ENCODE measurements at regions not wholly inside any gene's neighbourhood (a gene's known extent, or its start where the extent isn't known, plus 50 kb on each side); places are given as distances from the start of the nearest gene placed in this dataset.

DNA sequence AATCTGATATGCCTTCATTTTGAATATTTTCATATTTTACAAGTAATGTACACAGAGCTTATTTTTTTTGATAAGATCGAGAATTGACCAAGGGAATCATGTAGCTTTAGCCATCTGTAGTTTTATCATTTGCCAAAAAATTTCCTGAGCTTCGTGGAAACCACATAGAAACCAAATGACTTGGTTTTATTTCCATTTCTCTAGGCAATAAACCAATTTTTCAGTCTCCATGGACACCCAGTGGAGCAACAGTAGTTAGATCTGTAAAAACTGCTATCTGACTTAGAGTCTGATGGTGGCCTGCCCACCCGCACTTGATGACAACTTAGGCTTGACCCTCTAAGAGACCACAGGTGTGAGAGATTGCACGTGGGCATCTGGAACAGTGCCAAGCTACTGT is 127.8 kb upstream of the CDK6 start:
- no peak overlapping the region for H3K4me3 ChIP-seq (ENCODE audit: low read depth, low read length, poor library complexity, severe bottlenecking)
- H3K79me2 ChIP-seq (ENCODE audit: insufficient read depth, low read depth, low read length) = no peaks in the 10 kb centered on the region
- POLR2A ChIA-PET = interaction anchor here (0.6 to 1.0 kb wide), 5 partner anchors 11 to 1114 kb away, joined by 3 to 4 read pairs (median 3); no protein-coding TSS in a partner anchor
- no peaks in the 10 kb centered on the region for H4K20me1 ChIP-seq (ENCODE audit: insufficient read depth, low read length)
- TF ChIP-seq CTCF (conservative IDR thresholded peaks at IDR 0.05; ENCODE audit: low read length) (no peak), EZH2phosphoT487 (IDR thresholded peaks at IDR 0.05; ENCODE audit: borderline replicate concordance, low read depth, low read length) (no peak)
- DNase-seq (ENCODE audit: low spot score) = no peak
- H2AFZ ChIP-seq (ENCODE audit: low read length) = no peak overlapping the region
- no peaks in the 10 kb centered on the region for H3K36me3 ChIP-seq (ENCODE audit: insufficient read depth, low read length)
- CTCF ChIA-PET (ENCODE audit: unreplicated experiment) = no interaction called here
- no peaks in the 10 kb centered on the region for H3K9me2 ChIP-seq (ENCODE audit: insufficient read depth, low read length)
- intact Hi-C loops (cut with micrococcal nuclease; ENCODE audit: unreplicated experiment) = no loop called here
- H3K4me1 ChIP-seq (ENCODE audit: insufficient read depth, low read length, poor library complexity, severe bottlenecking) = no peaks in the 10 kb centered on the region
- H3K9me3 ChIP-seq (ENCODE audit: low read length) = no peaks in the 10 kb centered on the region
- BruUV-seq (replicated peaks) = no TSS peak
- H3K27ac ChIP-seq (ENCODE audit: low read depth, low read length, poor library complexity, severe bottlenecking) = no peak overlapping the region
- no peak overlapping the region for H3K4me2 ChIP-seq (ENCODE audit: low read length)

DNA sequence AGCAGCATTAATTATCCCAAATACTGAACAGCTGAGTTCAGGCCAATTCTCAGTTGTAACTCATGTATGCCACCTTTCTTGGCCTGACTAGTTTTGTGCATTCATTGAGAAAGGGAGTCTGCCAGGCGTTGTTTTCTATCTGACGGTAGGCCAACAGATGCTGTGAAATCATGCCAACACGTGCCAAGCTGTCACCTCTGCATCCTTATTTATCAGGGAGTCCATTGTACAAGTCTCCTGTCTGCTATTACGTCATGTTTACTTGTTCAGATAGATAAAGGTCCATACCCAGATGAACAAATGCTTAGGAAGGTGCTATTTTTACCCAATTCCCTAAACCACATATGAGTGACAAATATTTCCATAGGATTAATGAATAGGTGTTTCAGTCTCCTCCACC is 127.2 kb upstream of the CDK6 start:
- Histone ChIP-seq H4K20me1 (ENCODE audit: insufficient read depth, low read length) (no peaks in the 10 kb centered on the region), H3K9me2 (ENCODE audit: insufficient read depth, low read length) (no peaks in the 10 kb centered on the region), H3K4me1 (ENCODE audit: insufficient read depth, low read length, poor library complexity, severe bottlenecking) (no peaks in the 10 kb centered on the region), H3K4me3 (ENCODE audit: low read depth, low read length, poor library complexity, severe bottlenecking) (no peak overlapping the region), H3K27ac (ENCODE audit: low read depth, low read length, poor library complexity, severe bottlenecking) (no peak overlapping the region), H3K36me3 (ENCODE audit: insufficient read depth, low read length) (no peaks in the 10 kb centered on the region), H3K4me2 (ENCODE audit: low read length) (no peak overlapping the region), H3K79me2 (ENCODE audit: insufficient read depth, low read depth, low read length) (no peaks in the 10 kb centered on the region), H2AFZ (ENCODE audit: low read length) (no peak overlapping the region), H3K9me3 (ENCODE audit: low read length) (no peaks in the 10 kb centered on the region)
- DNase-seq (ENCODE audit: low spot score) = no peak
- intact Hi-C loops (cut with micrococcal nuclease; ENCODE audit: unreplicated experiment) = no loop called here
- ChIA-PET CTCF (ENCODE audit: unreplicated experiment) (no interaction called here), POLR2A (interaction anchor here (0.7 to 1.3 kb wide), 3 partner anchors 9 to 12 kb away, joined by 3 to 4 read pairs (median 3); no protein-coding TSS in a partner anchor)
- no peak for TF ChIP-seq CTCF (conservative IDR thresholded peaks at IDR 0.05; ENCODE audit: low read length)
- TF ChIP-seq EZH2phosphoT487 (IDR thresholded peaks at IDR 0.05; ENCODE audit: borderline replicate concordance, low read depth, low read length) = no peak
- BruUV-seq (replicated peaks) = no TSS peak

- no TSS peak for BruUV-seq (replicated peaks)
- Histone ChIP-seq H3K9me3 (ENCODE audit: low read length) (no peaks in the 10 kb centered on the region), H3K79me2 (ENCODE audit: insufficient read depth, low read depth, low read length) (no peaks in the 10 kb centered on the region), H3K4me3 (ENCODE audit: low read depth, low read length, poor library complexity, severe bottlenecking) (no peak overlapping the region), H4K20me1 (ENCODE audit: insufficient read depth, low read length) (no peaks in the 10 kb centered on the region), H3K27ac (ENCODE audit: low read depth, low read length, poor library complexity, severe bottlenecking) (no peak overlapping the region), H2AFZ (ENCODE audit: low read length) (no peak overlapping the region), H3K36me3 (ENCODE audit: insufficient read depth, low read length) (no peaks in the 10 kb centered on the region), H3K9me2 (ENCODE audit: insufficient read depth, low read length) (no peaks in the 10 kb centered on the region), H3K4me1 (ENCODE audit: insufficient read depth, low read length, poor library complexity, severe bottlenecking) (no peaks in the 10 kb centered on the region), H3K4me2 (ENCODE audit: low read length) (no peak overlapping the region)
- no peak for TF ChIP-seq CTCF (conservative IDR thresholded peaks at IDR 0.05; ENCODE audit: low read length)
- no peak for TF ChIP-seq EZH2phosphoT487 (IDR thresholded peaks at IDR 0.05; ENCODE audit: borderline replicate concordance, low read depth, low read length)
- POLR2A ChIA-PET = interaction anchor here (0.6 to 0.7 kb wide), 2 partner anchors 22 to 324 kb away, joined by 3 to 4 read pairs; no protein-coding TSS in a partner anchor
- CTCF ChIA-PET (ENCODE audit: unreplicated experiment) = no interaction called here
- intact Hi-C loops (cut with micrococcal nuclease; ENCODE audit: unreplicated experiment) = no loop called here
- DNase-seq (ENCODE audit: low spot score) = no peak
Measured at GRCh38 chr7:92961961-92962360, 125.6 kb upstream of the CDK6 start.
